GM18505 (cell line): ENCODE measurements at regions not wholly inside any gene's neighbourhood (a gene's known extent, or its start where the extent isn't known, plus 50 kb on each side); places are given as distances from the start of the nearest gene placed in this dataset.
"Not testable (repeated sequence)": the region's sequence is repeated elsewhere in the genome, so short reads cannot be mapped to it uniquely, and the experiment has no call there.

Source experiments
- ATAC-seq: cut with Tn5 transposase; IDR thresholded peaks from one replicate; pipeline ENCODE4 v1.9.1; 2021; ENCODE audit not compliant: unreplicated experiment
- POLR2A ChIP-seq: IDR thresholded peaks from 4 replicates; pipeline ENCODE4 v1.6.1; 2011; ENCODE audit warnings: borderline replicate concordance; ENCODE audit not compliant: insufficient read depth, insufficient read length; ENCODE audit errors: extremely low read depth

- no peak for TF ChIP-seq POLR2A
- no peak for ATAC-seq
These were observed 224.9 kb upstream of the MAD2L1 start for GRCh38 chr4:120291541-120291940.

- no peak for ATAC-seq
- TF ChIP-seq POLR2A: no peak
These were observed 223.9 kb upstream of the MAD2L1 start for GRCh38 chr4:120290553-120290952.

GRCh38 chr4:120286813-120287212, 220.2 kb upstream of the MAD2L1 start:
- no peak for TF ChIP-seq POLR2A
- ATAC-seq: no peak

- no peak for TF ChIP-seq POLR2A
- no peak for ATAC-seq
These were observed 214.9 kb upstream of the MAD2L1 start for GRCh38 chr4:120281581-120281980.

GRCh38 chr4:120277391-120277790, 210.7 kb upstream of the MAD2L1 start:
- no peak for ATAC-seq
- no peak for TF ChIP-seq POLR2A

GRCh38 chr4:120266602-120267001, 200.0 kb upstream of the MAD2L1 start:
- no peak for TF ChIP-seq POLR2A
- ATAC-seq: no peak

GRCh38 chr4:120263618-120264017, 197.0 kb upstream of the MAD2L1 start:
- TF ChIP-seq POLR2A: no peak
- ATAC-seq: no peak

GRCh38 chr4:120261117-120261516, 194.5 kb upstream of the MAD2L1 start:
- TF ChIP-seq POLR2A: no peak
- no peak for ATAC-seq

GRCh38 chr4:120256112-120256775, 189.6 kb upstream of the MAD2L1 start:
- not testable (repeated sequence) for ATAC-seq

- TF ChIP-seq POLR2A: no peak
- ATAC-seq: no peak
These were observed 171.8 kb upstream of the MAD2L1 start for GRCh38 chr4:120238277-120238973.

GRCh38 chr4:120236873-120237272, 170.2 kb upstream of the MAD2L1 start:
- TF ChIP-seq POLR2A: no peak
- ATAC-seq: no peak

GRCh38 chr4:120232050-120232449, 165.4 kb upstream of the MAD2L1 start:
- TF ChIP-seq POLR2A: no peak

GRCh38 chr4:120228086-120228485, 161.4 kb upstream of the MAD2L1 start:
- no peak for ATAC-seq
- no peak for TF ChIP-seq POLR2A

More at GRCh38 chr4:120232050-120232449, 165.4 kb upstream of the MAD2L1 start:
- no peak for ATAC-seq

- TF ChIP-seq POLR2A: no peak
- ATAC-seq: no peak
These were observed 160.9 kb upstream of the MAD2L1 start for GRCh38 chr4:120227554-120227953.
